Left forelimb (tissue), 1 donor: ENCODE measurements at regions not wholly inside any gene's neighbourhood (a gene's known extent, or its start where the extent isn't known, plus 50 kb on each side); places are given as distances from the start of the nearest gene placed in this dataset.
"Not testable (repeated sequence)": the region's sequence is repeated elsewhere in the genome, so short reads cannot be mapped to it uniquely, and the experiment has no call there.

Experiments used
- DNase-seq: peaks from one replicate; pipeline ENCODE4 v3.0.0-alpha.2; 2018; ENCODE audit warnings: low spot score

DNA sequence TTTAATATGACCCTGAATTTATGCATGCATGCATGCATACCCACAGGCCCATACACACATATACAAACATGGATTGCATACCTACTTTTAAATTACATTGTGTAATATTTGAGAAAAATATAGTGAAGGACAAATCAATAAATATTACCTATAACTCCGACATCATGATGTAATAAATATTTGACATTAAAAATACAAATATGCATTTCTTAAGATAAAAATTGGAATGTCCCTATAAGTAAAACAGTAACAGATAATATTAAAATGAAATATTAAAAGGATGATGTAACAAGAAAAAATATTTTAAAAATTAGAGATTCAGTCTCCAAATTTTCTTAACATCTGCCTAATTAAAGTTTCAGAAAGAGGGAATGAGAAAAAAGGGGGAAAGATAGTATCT, 433.0 kb downstream of the MDFIC start:
- no peak for DNase-seq

DNA sequence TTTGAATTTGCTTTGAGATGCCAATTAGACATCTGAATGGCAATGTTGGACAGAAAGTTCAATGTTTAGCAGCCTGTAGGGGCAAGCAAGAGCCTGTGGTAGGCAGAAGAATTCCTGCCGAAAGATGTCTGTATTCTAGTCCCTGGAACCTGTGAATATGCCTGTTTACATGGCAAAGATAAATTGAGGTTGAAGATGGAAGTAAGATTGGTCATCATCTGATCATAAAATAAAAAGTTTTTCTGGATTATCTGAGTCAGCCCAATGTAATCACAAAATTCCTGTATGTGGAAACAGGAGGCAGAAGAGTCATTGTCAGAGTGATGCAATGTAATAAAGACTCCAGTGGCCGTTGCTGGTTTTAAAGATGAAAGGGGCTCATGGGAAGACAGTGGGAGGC, 430.5 kb downstream of the MDFIC start:
- no peak for DNase-seq

DNA sequence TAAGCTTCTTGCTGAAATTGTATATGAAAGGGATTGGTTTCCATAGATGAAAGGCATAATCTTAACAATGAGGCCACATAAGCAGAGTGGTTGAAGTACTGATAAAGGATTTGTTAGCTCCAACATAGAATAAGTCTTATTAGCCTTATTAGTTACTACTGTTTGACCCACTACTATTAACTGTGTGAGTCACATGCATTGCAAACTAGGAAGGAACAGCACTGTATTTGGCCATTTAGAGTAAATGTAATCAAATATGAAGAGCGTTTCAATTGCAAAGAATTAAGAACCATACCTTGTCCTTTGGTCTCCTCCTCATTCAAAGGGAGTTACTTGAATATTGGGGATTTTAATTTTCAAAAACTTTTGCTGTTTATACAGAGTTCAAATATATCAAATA, 428.9 kb downstream of the MDFIC start:
- DNase-seq: no peak

DNA sequence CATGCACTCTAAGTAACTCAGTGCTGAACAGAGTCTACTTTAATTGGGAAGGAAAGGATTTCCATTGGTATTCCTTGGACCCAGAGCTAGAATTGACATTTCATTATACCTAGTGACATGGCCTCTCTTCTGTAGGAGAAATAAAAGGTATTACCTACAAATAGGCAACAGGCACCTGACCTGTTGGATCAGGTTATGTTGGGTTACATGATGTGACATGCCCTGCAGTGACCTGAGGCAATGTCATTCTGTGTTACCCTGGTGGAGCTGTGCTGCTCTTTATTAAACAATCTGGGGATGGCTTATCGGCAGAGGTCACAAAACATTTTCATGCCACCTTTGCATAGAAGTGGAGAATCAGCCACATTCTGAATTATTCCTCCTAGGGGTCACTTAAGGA, 427.7 kb downstream of the MDFIC start:
- no peak for DNase-seq

DNA sequence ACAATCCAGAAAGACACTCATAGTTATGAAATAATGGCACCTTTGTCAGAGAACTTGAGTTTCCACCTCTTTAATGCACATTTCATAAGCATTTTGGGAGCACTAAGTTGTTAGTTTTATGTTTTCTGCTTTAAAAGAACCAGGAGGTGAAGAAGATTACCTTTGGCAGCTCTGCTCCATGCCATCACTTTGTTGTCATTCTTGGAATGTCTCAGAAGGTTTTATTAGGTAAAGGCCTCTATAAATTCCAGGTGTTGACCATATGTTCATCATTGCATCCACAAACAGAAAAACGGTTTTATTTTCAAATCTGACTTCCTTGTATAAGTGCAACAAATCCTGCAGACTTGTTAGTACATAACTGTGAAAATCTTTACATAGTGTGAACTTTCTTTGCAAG, 424.8 kb downstream of the MDFIC start:
- no peak for DNase-seq

DNA sequence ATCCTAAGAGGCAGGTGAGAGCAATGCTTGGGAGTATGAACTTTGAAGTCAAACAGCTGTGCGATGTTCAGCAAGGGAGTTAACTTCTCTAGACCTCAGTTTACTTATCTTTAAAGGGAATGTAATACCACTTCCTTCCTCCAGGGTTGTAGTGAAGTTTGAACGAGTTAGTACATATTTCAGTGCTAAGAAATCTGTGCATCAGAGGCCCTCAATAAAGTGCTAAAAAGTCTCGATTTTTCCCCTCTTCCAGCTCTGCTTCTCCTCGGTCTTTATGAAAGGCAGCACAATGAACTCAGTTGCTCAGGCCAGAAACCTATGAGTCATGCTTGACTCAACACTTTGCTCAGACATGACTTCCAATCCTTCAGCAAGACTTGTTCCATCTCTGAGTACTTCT, 418.9 kb downstream of the MDFIC start:
- DNase-seq: no peak

DNA sequence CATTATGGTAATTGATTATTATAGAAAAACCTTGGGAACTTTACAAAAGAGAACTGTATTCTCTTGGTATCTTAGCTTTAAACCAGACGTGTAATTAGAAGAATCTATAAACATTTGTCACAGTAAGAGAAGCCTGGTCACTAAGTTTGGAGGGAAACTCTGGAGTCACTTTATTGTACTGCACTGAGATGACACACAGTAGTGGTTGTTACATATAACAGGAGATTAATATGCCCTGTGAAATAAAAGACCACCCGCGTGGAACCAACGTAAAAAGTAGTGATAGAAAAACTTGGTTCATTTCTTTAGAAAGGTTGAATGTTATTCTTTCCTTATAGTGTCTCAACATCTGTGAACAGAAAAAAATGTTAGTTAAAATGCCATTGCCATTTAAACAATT, 416.1 kb downstream of the MDFIC start:
- no peak for DNase-seq

DNA sequence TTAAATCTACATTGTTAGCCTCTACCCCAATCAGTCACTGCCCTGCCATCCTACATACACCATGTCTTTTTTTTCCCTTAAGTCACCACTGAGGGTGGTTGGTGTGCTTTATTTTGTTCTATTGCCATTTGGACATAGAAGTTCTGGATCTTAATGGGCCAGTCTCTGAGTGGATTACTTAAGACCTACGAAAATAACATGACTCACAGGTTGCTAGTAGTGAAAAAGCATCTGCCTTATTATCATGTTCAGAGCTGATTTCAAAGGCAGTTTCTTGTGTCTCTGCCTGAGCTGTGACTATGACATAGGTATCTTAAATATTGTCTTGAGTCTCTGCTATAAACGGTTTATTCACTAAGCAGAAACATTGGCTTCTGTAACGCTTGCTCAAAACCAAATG, 410.8 kb downstream of the MDFIC start:
- no peak for DNase-seq

DNA sequence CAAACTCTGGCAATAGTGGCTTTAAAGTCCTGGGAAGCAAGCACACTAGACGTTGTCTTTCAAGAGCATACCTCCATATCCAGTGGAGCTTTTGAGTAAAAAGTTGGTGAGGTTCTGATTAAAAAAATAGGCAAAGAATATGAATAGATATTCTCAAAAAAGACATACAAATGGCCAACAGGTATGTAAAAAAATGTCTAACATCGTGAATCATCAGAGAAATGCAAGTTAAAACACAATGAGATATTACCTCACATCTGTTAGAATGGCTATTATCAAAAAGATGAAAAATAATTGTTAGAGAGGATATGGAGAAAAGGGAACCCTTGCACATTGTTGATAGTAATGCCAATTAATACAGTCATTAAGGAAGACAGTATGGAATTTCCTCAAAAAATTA, 407.1 kb downstream of the MDFIC start:
- no peak for DNase-seq

DNA sequence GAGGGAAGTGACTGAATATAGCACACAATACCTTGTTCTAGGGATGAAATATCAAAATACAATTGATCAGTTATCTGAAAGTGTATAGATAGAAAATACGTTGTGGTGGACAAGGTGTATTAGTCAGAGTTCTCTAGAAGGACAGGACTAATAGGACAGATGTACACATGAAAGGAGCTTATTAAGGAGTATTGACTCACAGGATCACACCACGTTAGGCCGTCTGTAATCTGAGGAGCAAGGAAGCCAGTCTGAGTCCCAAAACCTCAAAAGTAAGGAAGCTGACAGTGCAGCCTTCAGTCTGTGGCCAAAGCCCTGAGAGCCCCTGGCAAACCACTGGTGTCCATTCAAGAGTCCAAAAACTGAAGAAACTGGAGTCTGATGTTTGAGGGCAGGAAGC, 406.1 kb downstream of the MDFIC start:
- DNase-seq: no peak

DNA sequence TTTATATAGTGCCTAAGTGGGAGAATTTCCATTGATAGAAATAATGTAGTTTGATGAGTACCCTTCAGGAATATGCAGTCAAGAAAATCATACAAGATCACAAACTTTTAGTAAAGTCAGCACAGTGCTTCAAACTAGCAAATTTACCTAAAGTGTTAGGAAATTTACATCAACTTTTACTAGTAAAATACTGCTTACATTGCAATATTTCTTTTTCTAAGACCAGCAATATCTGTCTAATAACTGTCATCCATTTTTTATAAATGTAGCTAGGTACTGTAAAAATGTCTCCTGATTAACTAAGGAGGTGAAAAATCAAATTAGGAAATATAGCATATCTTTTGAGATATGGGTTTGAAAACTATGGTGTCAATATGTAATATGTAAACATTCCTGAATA, 405.4 kb downstream of the MDFIC start:
- no peak for DNase-seq

DNA sequence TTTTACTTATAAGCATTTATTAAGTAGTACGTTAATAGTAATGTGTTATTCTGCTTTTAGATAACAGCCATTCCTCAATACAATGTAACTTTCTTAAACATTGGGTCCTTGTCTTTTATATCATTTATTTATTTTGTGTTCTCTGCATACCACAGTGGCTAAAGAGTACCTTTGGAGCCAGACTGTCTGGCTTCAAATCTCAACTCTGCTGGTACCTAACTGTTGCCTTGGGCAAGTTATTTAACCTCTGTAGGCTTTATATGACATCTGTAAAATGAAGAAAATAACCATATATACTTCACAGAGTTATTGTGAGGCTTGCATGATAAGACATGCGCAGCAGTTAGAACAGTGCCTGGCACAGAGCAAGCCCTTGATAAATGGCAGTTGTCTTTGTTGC, 397.6 kb downstream of the MDFIC start:
- DNase-seq: no peak

DNA sequence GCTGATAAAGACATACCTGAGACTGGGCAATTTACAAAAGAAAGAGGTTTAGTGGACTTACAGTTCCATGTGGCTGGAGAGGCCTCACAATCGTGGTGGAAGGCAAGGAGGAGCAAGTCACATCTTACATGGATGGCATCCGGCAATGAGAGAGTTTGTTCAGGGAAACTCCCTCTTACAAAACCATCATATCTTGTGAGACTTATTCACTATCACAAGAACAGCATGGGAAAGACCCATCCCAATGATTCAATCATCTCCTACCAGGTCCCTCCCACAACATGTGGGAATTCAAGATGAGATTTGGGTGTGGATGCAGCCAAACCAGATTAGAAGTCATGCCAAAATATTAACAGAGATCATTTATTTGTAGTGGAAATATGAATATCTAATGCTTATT, 388.4 kb downstream of the MDFIC start:
- not testable (repeated sequence) for DNase-seq

DNA sequence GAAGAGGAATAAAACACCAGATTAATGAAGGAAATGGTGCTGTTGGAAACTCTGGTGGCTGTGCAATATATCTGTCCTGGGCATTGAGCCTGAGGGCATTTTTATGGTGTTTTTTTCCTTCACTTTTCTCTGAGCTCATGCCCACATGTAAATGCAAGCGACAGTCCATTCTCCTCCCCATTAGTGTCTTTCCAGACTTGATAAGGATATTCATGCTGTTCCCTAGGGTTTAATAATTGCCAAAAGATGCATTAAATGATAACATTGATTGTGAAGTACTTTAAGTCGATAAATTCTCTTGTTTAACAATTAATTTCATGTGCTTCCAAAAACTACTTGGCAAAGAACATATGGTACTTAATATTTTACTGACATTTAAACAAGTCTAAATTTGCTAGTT, 384.7 kb downstream of the MDFIC start:
- DNase-seq: no peak

DNA sequence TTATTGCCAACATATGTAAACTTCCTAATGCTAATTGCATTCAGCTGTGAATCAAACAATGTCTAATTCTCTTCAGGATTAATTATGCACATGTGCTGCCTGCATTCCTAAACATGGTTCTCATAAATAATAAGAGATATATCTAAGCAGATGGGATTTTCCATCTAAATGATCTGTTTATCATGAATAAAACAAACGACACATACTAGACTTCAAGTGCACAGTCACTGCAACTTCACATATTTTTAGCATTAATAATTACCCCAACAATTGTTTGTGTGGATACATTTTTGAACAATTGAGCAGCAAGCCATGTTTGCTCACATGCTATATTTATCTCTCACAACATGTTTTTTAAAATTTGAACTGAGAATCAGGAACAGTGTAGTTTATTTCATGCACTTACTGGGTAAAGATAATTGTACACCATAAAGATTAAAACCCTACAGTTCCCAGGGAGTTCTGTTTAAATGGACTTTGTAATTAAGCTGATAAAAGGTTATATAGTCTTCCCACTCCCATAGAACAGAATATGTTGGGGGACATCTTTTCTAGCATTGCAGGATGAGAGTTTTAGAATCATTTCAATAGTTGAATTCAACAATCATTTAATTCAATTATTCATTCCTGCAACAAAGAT, 378.5 kb downstream of the MDFIC start:
- DNase-seq: no peak

DNA sequence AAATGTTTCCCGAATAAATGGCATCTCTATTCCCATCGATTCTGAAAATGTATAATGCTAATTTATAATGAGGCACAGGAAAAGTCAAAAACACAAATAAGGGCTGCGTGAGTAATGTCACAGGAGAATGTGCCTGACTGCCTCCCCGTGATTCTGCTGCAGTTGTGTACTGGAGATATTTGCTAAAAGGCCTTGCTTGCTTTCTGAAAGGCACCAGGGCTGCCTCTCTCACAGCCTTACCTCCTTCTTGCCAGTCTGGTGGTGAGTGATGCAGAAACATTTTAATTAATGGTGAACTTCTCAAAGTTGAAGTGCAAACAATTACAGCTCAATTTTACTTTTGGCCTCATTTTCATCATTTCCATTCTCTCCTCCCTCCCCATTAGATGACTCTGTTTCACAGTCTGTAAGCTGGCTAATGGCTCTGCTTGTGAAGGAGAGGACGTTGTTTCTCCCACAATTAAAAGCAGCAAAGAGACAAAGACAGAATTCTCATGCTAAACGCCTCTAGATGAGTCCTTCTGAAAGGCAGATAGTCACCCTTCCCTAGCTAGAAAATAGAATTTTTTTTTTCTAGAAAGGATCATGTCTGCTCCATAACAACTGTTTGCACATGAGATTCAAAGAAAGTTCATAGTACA, 377.6 kb downstream of the MDFIC start:
- DNase-seq: no peak

DNA sequence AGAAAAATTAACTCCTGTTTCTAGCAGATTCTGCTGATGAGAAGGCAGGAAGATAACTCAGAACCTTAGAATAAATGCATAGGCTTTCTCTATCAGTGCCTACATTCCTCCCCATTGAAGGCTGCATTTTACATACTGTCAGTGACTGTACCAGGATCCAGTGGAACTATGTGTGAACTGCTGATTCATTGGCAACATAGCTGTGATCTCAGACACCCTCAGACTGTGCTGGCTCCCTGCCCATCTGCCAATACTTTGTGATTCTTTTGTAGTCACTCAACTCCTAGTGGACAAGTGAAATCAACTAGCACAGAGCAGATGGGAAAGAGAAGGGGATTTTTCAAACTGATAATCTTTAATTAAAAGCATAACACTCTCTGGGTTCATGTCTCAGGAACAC, 375.8 kb downstream of the MDFIC start:
- DNase-seq: no peak

DNA sequence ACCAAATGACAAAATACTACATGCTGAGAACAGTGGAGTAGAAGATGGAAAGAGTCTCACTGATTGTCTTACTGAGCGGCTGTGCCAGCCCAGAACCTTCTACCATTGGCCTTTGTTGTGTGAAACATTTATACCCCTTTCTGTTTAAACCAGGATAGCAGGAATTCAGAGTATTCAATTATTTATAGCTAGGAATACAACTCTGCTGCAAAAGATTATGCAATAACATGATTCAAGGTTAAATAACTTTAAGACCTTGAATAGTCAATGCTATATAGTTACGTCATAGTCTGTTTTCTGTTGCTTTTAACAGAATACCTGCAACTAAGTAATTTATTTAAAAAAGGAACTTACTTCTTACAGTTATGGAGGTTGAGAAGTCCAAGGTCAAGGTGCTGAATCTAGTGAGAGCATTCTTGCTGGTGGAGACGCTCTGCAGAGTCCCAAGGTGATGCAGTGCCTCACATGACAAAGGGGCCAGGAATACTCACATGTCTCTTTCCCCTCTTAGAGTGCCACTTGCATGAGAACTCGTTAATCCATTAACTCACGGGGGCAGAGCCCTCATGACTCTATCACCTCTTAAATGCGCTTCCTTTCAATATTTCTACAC, 371.8 kb downstream of the MDFIC start:
- DNase-seq: no peak

DNA sequence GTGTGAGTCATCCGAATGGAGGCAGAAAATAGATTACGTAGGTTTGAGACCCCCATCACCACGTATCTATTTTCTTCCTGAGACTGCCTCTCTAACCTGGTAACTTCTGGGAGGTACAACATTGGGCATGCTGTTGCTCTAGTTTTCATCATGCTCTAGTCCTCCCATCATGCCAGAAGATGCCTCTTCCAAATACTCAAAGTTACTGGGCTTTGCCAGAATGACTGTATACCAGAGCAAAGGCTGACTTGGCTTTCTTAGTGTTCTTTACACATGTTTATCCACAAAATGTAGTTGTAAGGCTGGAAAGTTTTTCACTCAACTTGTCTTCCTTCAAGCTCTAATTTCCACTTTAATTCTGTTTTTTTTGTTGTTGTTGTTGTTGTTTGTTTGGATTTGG, 370.5 kb downstream of the MDFIC start:
- DNase-seq: no peak

DNA sequence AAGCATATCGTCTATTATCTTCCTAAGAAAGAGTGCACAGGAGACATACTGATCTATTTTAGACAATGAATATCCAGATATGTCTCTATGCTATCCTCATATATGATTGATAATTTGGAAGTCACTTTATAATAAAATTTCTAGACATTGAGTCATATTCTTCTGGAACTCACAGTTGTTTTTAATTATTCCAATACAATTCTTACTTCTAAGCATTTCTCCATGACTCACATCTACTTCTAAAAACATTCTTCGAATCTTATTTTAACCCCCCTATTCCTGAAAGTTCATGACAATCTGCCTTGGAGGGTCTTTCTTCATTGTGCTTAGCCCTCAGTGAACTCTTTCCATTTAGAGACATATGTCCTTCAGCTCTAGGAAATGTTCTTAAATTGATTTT, 368.1 kb downstream of the MDFIC start:
- DNase-seq: no peak

DNA sequence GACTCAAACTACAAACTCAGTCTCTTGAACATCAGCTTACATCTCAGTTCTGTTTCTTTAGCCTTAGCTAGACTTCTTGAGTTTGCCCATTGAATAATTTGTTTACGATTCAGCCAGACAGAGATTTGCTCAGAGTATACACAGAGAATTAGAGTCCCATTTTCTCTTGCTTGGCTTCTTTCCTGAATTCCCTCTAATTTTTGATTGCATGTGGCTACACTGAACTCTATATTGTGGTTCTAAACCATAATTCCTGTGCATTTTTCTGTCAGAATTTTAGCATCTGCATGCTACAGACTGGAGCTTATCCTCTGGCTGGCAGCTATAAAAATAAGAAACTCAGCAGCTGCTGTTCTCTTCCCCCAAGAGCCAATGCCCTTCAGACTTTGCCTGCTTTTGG, 354.9 kb downstream of the MDFIC start:
- no peak for DNase-seq

DNA sequence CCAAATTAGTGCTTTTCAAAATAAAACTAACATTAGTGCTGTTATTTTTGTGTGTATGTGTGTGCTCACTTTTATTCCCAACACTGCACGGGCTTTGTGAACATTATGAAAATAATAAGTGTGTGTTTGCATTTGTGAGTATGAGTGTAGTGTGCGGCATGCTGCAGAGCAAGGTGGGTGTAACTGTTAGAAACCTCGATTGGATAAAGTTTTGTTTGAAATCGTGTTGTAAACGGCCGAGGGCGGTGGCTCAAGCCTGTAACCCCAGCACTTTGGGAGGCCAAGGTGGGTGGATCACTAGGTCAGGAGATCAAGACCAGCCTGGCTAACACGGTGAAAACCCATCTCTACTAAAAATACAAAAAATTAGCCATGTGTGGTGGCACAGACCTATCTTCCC, 352.0 kb downstream of the MDFIC start:
- DNase-seq: not testable (repeated sequence)

DNA sequence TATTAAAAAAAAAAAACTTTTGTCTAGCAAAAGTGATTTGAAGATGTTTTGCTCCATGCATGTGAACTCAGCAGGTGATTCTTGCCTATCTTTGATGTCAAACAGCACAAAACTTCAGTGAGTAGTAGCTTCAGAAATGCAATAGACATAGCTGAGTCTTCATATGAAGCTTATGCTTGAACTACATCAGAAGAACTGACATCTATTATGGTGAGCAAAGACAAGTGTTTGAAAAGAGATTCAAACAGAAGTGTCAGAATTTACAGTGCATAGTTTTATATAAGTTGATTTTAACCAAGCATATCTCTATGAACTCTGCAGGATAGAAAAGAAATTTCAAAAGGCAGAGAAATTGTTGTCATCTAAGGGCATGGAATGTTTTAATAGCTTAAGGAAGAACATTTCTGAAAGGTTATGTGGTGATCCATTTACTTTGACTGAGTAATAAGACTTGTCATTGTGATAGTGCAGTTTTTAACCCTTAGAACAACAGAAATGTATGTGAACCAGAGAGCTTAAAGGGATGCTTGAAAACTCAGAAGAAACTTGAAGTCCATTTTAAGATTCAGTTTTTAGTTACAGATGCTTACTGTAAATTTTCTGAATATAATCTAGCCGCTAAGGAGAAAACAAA, 351.4 kb downstream of the MDFIC start:
- no peak for DNase-seq
